Lower leg skin (tissue), 3 donors: ENCODE measurements at regions not wholly inside any gene's neighbourhood (a gene's known extent, or its start where the extent isn't known, plus 50 kb on each side); places are given as distances from the start of the nearest gene placed in this dataset.
"Not testable (repeated sequence)": the region's sequence is repeated elsewhere in the genome, so short reads cannot be mapped to it uniquely, and the experiment has no call there.

Source experiments
- CTCF ChIP-seq, 3 donors: fragments of 450-650 bp; IDR thresholded peaks; one replicate each; pipeline ENCODE4 v1.5.1; 2016; ENCODE audit warnings: antibody characterized with exemption in 3 of 3, mild to moderate bottlenecking in 3 of 3, moderate library complexity in 2 of 3
- POLR2A ChIP-seq, 2 donors: fragments of 450-650 bp; IDR thresholded peaks; one replicate each; pipeline ENCODE4 v1.6.1; 2016 to 2017; ENCODE audit warnings: antibody characterized with exemption in 2 of 2, mild to moderate bottlenecking in 1 of 2, moderate library complexity in 1 of 2

- TF ChIP-seq CTCF, POLR2A (IDR thresholded peaks at IDR 0.05): not testable (repeated sequence)
Observed at GRCh38 chr1:83315446-83315845, 683.5 kb downstream of the TTLL7 start.
